ENCODE measurements at regions not wholly inside any gene's neighbourhood (a gene's known extent, or its start where the extent isn't known, plus 50 kb on each side); places are given as distances from the start of the nearest gene placed in this dataset.

DNA sequence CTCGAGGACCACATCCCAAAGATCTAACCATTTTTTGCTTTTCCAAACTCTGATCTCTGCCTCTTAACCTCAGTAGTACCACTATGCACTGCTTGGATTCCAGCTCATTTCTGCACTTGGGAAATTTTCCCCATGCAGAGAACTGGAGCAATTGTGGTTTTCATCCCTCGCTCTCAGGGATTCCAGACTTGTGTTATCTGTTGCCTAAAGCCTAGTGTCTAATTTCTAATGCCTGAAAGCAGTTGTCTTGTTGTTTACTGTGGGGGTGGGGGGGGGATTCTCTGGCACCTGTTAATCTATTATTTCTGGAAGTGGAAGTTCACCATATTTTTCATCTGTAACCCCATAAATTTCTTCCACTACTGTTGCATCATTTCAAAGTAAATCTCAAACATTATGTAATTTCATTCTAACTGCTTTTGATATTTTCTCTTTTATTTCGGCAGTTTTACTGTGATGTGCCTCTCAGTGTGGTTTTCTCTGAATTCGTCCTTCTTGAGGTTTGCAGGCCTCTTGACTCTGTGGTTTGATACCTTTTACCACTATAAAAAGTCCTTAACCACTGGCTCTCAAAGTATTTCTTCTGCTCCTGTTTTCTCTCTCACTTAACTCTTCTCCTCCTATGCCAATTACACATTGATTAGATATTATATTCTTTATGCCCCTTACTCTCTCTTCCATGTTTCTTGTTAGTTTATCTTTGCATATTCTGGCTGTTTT lies 205.6 kb upstream of the EOLA2 start:
- no peak for TF ChIP-seq CREB1 (IDR thresholded peaks at IDR 0.05; ENCODE audit: low read depth)
- TF ChIP-seq EGR1 (IDR thresholded peaks at IDR 0.05) = no peak

DNA sequence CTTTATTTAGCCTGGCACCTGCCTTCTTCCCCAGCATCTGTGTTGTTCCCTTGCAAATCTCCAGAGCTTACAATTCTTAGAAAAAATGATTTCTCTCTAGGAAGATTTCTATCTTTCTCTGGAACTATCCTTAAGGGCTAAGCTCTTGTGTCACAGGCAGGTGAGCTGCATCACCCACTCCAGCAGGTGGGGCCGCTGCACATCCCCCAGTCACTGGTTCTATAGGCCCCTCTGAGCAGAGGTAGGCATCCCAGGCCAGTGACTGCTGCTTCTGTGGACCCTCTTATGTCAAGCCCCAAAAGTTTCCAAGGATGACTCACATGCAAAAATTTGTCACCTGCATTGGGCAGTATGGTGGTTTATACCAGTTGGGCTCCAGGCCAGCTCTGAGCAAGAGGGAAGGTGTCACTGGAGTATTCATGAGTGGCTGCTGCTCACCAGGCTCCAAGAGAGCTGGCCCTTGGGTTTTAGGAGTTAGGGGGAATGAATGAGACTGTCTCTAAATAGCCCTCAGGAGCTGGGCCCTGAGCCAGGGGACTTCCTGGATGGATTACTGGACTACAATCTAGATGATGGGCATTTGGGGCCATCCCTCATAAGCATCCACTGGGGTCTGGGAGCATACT lies 208.1 kb upstream of the EOLA2 start:
- TF ChIP-seq EP300 (IDR thresholded peaks at IDR 0.05; ENCODE audit: borderline replicate concordance) (no peak), ZBTB7A (IDR thresholded peaks at IDR 0.05; ENCODE audit: low read depth) (no peak), YY1 (IDR thresholded peaks at IDR 0.05; ENCODE audit: low read depth) (no peak), TCF12 (IDR thresholded peaks at IDR 0.05; ENCODE audit: low read depth) (no peak), FOXM1 (IDR thresholded peaks at IDR 0.05; ENCODE audit: borderline replicate concordance, low read depth) (no peak), EGR1 (IDR thresholded peaks at IDR 0.05) (no peak), CREB1 (IDR thresholded peaks at IDR 0.05; ENCODE audit: low read depth) (no peak), TAF1 (IDR thresholded peaks at IDR 0.05; ENCODE audit: low read depth) (no peak)

DNA sequence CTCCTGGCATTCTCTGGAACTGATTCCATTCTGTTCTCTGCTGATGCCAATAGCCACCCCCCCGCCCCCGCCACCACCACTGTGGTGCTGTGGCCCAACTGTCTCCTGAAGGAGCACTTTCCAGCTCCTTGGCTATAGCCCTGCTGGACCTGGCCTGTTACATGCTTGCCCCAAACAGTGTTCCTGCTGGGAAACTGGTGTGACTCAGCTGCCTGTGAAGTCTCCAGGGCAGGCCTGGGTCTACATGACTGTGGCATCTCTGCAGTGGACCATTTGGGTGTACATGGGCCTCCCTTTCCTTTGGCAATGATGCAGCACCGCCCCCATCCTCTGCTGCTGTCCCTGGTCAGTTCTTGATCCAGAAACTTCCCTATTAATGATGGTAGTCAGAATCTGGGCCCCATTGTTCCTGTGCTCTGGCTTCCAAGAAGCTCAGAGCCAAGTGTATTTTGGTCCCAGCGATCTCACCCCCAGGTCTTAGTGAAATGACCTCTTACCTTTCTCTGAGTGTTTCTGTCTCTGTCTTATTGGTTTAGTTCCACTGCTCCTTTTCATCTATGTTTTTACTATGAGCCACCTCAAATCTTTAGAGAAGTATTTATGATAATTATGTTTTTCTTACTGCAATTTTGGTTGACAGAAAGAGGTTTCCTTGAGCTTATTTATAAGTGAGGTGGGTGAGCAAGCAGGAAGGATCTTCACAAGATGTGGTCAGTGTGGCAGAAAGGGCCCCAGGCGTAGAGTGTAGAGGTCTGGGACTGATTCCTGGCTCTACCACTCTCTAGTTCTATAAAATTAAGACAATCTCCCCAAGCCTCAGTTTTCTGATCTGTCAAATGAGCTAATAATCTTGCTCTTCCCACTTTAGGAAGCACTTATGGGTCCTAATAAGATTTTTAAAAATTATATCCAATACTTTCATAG lies 210.7 kb upstream of the EOLA2 start:
- TF ChIP-seq YY1 (IDR thresholded peaks at IDR 0.05; ENCODE audit: low read depth) (no peak), ZBTB7A (IDR thresholded peaks at IDR 0.05; ENCODE audit: low read depth) (no peak), EP300 (IDR thresholded peaks at IDR 0.05; ENCODE audit: borderline replicate concordance) (no peak), FOXM1 (IDR thresholded peaks at IDR 0.05; ENCODE audit: borderline replicate concordance, low read depth) (no peak), TAF1 (IDR thresholded peaks at IDR 0.05; ENCODE audit: low read depth) (no peak), EGR1 (IDR thresholded peaks at IDR 0.05) (no peak), RAD21 (IDR thresholded peaks at IDR 0.05; ENCODE audit: low read depth) (no peak), NFIC (IDR thresholded peaks at IDR 0.05) (no peak), TCF12 (IDR thresholded peaks at IDR 0.05; ENCODE audit: low read depth) (no peak), CREB1 (IDR thresholded peaks at IDR 0.05; ENCODE audit: low read depth) (no peak), CEBPB (IDR thresholded peaks at IDR 0.05) (no peak), TEAD4 (IDR thresholded peaks at IDR 0.05) (no peak)
- TF ChIP-seq, protein P1, sequence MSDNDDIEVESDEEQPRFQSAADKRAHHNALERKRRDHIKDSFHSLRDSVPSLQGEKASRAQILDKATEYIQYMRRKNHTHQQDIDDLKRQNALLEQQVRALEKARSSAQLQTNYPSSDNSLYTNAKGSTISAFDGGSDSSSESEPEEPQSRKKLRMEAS (IDR thresholded peaks at IDR 0.05) = no peak
- TF ChIP-seq, protein P2, sequence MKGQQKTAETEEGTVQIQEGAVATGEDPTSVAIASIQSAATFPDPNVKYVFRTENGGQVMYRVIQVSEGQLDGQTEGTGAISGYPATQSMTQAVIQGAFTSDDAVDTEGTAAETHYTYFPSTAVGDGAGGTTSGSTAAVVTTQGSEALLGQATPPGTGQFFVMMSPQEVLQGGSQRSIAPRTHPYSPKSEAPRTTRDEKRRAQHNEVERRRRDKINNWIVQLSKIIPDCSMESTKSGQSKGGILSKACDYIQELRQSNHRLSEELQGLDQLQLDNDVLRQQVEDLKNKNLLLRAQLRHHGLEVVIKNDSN (IDR thresholded peaks at IDR 0.05) = no peak
- TF ChIP-seq, protein P3, sequence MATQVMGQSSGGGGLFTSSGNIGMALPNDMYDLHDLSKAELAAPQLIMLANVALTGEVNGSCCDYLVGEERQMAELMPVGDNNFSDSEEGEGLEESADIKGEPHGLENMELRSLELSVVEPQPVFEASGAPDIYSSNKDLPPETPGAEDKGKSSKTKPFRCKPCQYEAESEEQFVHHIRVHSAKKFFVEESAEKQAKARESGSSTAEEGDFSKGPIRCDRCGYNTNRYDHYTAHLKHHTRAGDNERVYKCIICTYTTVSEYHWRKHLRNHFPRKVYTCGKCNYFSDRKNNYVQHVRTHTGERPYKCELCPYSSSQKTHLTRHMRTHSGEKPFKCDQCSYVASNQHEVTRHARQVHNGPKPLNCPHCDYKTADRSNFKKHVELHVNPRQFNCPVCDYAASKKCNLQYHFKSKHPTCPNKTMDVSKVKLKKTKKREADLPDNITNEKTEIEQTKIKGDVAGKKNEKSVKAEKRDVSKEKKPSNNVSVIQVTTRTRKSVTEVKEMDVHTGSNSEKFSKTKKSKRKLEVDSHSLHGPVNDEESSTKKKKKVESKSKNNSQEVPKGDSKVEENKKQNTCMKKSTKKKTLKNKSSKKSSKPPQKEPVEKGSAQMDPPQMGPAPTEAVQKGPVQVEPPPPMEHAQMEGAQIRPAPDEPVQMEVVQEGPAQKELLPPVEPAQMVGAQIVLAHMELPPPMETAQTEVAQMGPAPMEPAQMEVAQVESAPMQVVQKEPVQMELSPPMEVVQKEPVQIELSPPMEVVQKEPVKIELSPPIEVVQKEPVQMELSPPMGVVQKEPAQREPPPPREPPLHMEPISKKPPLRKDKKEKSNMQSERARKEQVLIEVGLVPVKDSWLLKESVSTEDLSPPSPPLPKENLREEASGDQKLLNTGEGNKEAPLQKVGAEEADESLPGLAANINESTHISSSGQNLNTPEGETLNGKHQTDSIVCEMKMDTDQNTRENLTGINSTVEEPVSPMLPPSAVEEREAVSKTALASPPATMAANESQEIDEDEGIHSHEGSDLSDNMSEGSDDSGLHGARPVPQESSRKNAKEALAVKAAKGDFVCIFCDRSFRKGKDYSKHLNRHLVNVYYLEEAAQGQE (IDR thresholded peaks at IDR 0.05; ENCODE audit: low read depth) = no peak

DNA sequence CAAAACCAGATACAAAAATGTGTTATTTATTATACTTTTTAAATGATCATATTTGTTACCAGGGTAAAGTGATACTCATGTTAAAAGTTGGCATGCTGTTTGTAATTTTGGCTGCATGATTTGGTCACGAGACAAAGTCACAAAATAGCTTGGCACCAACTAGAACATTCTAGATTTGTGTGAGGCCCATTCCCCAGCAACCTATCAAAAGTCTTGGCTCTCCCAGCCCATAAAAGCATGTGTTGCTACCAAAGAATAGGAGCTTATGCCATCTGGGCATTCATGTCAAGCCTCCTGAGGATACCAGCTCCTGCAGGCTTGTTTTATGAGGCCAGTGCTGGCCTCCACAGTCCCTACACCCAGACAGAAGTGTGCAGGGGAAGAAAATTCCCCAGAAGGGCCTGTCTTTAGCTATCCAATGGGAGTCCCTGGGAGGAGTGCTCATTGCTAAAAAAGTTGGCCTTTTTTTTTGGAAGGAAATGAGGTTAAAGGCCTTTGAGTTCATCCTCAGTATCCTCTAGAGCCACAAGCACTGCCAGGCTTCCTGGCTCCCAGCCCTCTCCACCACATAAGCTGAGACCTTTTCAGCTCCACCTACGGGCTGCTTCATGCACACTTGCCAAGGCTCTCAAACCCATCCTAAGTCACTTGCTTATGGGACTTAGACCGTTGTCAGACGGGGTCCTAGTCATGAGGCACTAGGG lies 211.9 kb upstream of the EOLA2 start:
- TF ChIP-seq CEBPB (IDR thresholded peaks at IDR 0.05) (no peak), TEAD4 (IDR thresholded peaks at IDR 0.05) (no peak), CREB1 (IDR thresholded peaks at IDR 0.05; ENCODE audit: low read depth) (no peak), NFIC (IDR thresholded peaks at IDR 0.05) (no peak), TAF1 (IDR thresholded peaks at IDR 0.05; ENCODE audit: low read depth) (no peak), EP300 (IDR thresholded peaks at IDR 0.05; ENCODE audit: borderline replicate concordance) (no peak), RAD21 (IDR thresholded peaks at IDR 0.05; ENCODE audit: low read depth) (no peak)
- TF ChIP-seq, protein P3 (IDR thresholded peaks at IDR 0.05; ENCODE audit: low read depth) = no peak
- TF ChIP-seq, protein P1 (IDR thresholded peaks at IDR 0.05) = no peak

DNA sequence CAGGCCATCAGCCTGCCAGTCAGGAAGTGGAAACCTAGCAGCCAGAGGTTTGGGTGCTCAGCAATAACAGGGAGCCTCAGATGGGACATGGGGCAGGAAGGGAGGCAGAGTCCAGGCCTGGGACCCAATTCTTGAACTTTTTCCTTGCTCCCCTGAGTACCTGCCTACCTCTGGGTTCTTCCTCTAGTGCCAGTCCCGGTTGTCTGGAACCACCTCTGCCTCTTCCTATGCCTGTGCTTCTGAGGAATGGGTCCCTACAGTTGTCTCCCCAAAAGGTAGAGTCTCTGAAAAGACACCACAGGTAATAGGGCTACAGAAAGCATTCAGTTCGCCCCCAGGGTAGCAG lies 212.4 kb upstream of the MAMLD1 start:
- TF ChIP-seq CEBPB (IDR thresholded peaks at IDR 0.05) (no peak), FOXM1 (IDR thresholded peaks at IDR 0.05; ENCODE audit: borderline replicate concordance, low read depth) (no peak), TAF1 (IDR thresholded peaks at IDR 0.05; ENCODE audit: low read depth) (no peak)
- TF ChIP-seq, protein P2 (IDR thresholded peaks at IDR 0.05) = no peak
- TF ChIP-seq, protein P3 (IDR thresholded peaks at IDR 0.05; ENCODE audit: low read depth) = no peak

Data from Ishikawa (cell line).